Stimulated activated CD8-positive, alpha-beta memory T cell treated with anti-CD3 and anti-CD28 coated beads, Interleukin-12 subunit alpha, Interleukin-12 subunit beta, amount 100 ng/mL, for 4 hours (primary cell): ENCODE measurements at regions not wholly inside any gene's neighbourhood (a gene's known extent, or its start where the extent isn't known, plus 50 kb on each side); places are given as distances from the start of the nearest gene placed in this dataset.

Experiments used
- DNase-seq: peaks from one replicate; pipeline ENCODE4 v3.0.0-alpha.2; 2020; ENCODE audit warnings: low read depth

DNA sequence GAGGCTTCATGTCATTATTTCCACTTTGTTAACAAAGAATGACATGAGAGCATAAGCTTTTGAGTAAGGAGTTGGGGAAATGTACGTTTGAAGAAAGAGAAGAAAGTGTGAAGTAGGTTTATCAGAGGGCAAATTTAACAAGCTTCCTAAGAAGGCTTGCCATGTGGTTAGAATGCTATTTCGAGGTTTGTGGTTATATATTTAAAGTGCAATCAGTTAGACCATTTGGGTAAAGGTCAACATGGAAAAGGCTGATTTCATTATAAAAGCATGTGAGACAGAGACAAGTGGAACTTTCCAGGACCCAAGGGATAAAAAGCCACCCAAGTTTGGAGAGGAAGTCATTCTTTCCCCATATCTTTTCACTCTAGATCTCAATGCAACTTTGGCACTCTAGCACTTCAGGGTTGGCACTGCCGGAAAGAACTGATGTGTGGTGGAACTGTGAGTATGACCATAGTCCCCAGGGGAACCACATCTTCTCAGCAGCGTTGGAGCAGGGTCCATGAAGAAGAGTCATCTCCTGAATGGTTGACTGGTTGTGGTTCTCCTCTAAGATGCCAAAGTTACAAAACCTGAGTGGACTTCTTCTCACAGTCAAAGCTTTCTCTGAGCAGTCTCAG lies 529.9 kb downstream of the MID1IP1 start:
- no peak for DNase-seq

DNA sequence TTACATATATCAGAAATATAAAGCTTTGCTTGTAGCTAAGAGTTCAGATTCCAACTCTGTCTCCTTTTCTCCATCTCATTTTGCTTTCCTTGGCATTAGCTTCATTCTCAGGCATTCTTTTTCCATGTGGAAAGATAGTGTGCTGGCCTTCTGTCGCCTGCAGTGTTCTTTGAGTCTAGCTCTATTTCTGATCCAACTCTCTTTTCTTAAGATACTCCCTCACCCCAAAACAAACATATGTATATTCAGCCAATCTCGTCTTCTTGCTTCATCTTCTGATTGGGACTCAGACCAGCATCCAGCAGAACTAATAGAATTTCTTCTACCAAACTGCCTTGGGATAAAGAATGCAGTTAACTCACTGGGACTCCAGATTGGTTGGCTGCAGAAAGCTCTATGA lies 532.2 kb downstream of the MID1IP1 start:
- DNase-seq = no peak

DNA sequence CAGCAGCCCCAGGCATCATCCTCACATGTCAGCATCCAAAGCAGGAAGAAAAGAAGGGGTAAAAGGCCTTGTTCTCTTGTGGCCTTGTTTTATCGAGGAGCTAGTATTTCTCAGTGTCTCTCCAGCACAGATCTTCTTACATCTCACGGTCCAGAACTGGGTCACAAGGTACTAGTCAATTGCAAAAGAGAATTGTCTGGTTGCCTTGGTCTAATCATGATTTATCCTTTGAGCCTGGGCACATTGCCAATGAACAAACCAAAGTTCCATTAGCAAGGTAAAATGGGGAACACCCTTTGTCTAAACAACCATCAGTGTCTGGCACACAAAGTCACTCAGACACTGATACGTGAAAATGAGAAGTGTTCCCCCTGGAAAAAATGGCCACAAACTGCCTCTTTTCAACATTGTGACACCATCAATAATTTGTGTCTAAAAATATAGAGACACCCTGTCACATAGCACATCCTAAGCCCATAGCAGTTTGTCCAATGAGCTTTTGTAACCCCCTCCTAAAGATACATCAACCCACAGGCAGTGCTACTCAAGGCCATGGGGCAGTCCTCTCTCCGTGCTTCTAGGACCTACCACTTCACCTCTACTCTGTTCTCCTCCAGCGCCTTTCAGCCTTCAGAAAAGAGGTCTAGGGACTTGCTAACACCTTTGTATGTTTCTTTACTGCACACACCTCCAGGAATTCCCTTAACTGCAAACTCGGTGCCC lies 534.4 kb downstream of the MID1IP1 start:
- DNase-seq = no peak

DNA sequence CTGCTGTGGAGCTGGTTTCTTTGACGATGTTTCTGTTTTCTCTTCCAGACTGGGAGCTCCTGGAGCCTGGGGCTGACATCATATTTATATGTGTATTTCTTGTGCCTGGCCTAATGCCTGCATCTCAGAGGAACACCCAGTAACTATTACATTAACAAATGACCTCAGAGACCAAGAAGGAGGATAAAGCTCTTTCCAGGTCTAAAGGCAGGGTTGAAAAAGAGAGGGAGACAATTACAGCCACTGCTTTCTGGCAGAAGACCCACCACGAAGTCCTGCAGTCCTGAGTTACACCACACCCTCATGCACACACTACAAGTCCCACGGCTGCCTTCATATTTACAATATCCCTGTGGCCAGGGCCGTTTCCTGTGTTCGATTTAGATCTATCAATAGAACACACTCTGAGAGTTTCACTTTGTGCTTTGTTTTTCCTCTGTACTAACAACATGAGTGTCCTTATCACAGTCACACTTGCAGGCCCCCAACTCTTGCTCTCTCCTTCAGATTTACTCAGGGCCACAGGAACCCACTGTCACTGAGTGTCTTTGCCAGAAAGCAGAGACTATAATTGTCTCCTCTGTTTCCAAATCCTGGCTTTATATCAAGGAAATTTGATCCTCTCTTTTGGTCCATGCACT lies 535.5 kb downstream of the MID1IP1 start:
- no peak for DNase-seq

DNA sequence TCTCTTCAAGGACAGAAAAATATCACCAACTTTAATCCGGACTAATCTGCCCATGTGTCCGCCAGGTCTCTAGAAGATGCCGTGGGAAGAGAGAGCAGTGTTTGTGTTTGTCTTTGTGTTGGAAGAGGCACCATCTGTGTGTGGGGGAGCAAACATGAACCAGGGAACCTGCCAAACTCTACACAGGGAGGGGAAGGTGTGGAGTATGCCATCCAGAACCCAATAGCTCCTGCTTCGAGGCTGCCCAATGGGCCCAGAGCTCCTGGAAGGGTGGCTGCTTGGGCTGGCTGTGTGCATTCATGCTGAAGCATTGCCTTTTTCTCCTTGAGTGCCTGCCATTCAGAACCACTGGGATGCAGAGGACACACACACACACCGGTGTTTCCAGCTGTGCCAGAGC lies 536.2 kb downstream of the MID1IP1 start:
- no peak for DNase-seq

DNA sequence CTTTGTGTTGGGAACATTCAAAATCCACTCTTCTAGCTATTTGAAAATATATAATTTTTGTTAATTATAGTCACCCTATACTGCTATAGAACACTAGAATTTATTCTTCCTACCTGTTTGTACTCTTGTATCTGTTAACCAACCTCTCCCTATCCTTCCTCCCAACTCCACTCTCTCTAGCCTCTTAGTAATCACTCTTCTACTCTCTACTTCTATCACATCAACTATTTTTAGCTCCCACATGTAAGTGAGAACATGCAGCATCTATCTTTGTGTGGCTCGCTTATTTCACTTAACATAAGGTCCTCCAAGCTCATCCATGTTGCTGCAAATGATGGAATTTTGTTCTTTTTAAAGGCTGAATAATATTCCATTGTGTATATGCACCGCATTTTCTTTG lies 537.3 kb downstream of the MID1IP1 start:
- DNase-seq = no peak

DNA sequence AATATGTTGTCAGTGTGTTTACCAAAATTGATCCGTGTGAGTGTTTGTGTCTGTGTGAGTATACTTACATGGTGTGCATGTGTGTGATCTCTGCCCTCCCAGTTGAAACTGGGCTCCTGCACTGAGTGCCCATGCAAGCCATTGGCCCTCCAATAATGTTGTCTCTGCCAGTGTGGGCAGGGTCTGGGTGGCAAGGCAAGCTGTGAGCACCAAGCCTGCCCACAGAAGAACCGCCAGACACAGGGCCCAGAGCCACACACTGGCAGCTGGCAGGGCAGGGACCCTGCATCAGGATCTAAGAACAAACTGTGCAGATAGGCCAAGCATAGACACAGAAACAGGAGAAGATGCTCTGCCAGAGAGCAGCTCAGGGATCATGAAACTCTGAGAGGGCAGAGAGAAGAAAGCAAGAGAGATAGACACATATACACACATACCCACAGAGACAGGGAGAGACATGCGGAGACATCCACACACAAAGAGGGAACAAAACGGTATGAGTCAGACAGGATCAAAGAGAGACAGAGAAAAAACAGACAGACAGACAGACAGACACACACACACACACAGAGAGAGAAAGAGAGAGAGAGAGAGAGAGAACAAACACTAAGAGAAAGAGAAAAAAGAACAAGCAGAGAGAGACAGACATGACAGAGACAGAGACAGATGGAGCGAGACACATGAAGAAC lies 555.0 kb downstream of the MID1IP1 start:
- DNase-seq = no peak

DNA sequence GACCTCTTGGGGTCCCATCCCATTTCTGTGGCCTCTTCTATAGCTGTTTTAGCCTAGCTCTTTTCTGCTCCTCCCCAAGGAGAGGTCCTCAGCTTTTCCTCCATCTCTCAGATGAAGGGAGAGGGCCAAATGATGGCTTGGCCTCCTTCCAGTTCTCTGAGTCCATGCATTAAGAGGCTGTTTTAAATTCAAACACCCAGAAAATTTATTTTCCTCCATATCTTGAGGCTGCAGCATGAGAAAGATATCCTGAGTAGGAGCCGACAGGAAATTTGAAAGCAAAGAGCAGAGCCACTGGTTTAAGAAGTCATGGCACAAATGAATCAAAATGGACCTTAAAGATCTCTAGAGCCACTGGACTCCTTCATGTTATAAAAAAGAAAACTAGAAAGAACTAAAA lies 558.8 kb downstream of the MID1IP1 start:
- DNase-seq = no peak

DNA sequence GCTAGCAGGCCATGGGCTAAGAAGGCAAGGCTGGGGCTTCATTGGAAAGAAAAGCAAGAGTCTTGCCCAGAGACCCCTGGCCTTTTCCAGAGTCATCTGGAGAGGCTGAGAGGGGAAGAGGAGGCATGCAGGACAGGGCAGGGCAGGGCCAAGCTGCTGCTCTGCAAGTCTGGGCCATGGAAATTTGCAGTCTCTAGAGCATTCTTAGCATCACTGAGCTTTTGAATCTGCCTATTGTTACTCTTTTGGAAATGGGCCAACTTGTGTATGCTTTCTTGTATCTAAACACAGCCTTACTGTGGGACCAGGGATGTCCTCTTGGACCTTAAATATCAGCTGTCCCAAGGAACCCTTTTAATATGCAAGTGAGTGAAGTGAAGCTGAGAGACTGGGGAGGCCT lies 560.5 kb downstream of the MID1IP1 start:
- DNase-seq = no peak

DNA sequence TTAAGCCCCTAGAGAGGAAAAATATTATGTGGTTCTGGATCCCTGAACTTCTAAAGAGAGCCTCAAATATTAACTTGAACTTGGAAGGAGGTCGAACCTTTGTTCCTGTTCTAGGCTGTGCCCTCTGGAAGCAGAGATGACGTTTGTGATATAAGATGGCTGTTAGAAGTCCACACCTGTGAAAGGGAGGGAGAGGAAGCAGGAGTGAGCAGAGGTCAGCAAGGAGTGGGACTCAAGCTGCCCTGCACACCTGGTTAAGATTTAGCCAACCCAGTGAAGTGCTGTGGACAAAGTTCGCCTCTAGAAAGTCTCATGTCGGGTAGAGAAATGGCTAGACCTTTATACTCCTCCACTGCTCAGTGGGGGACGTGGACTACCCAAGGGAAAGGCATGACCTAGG lies 566.2 kb downstream of the MID1IP1 start:
- no peak for DNase-seq

DNA sequence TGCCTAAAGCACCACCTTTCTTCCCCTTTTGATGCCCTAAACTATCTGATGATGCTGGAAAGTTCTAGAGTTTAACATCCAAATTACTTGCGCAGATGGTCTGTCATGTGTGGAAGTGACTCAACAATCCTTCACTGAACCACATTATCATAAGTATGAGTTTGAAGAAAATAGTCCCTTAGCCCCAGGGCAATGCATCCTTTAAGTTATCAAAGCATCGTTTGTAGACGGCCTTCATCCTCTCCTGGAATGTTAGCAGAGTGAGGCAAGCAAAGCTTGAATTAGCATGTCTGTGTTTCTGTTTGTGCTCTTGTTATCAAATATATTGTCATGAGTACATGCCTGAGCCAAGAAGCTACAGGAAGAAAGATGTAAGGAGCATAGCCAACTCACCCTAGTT lies 570.9 kb downstream of the MID1IP1 start:
- DNase-seq = no peak

DNA sequence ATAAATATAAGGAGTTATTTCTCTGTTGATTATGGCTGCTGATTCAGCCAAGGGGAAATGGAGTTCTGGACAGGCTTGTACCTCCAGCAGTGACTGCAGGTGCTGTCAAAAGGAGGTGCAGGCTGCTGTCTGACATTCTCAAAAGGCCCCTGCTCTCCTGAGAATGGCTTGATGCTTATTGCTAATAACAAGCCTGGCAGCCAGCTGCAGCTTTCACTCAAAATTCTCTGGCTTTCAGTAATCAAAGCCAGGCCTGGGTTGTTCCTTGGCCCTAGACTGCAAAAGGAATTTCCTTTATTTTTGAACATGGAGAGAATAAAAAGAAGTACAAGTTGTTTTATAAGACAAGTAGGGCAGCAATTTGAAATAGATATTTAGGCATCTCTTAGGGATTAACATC lies 575.9 kb downstream of the MID1IP1 start:
- no peak for DNase-seq

DNA sequence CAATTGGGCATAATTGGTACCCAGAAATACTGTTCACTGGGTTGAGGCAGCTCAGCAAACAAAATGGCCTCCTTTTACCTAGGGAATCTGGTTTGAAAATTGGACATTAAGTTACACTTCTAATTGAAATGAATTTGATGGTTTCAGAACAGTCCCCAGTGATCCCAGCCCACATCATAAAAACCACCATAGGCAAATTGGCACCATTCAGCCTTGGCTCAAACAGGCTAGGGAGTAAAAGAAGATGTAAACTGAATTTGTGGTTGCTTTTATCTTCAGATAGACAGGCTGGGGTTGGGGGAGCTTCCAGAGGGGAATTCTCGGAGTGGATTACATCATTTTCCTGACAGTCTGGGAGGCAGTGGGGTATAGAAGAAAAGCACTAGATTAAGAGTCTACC lies 576.5 kb downstream of the MID1IP1 start:
- no peak for DNase-seq

DNA sequence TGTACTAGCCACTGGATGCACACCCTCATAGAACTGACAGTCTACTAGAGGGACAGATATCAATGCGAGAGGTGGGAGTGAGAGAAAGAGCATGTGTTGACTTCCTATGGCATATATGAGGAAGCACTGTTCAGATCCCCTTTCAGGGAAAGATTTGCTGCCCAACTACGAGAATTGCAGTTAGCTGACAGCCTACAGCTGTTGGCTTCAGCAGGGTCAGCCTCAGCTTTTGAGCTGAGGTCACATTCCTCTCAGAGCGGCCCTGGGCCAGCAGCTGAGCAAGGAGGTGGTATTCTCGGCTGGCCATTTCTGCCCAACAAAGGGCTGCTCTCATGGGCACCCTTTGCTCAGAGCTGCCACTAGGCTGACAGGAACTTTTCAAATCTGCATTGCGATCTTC lies 580.2 kb downstream of the MID1IP1 start:
- no peak for DNase-seq

DNA sequence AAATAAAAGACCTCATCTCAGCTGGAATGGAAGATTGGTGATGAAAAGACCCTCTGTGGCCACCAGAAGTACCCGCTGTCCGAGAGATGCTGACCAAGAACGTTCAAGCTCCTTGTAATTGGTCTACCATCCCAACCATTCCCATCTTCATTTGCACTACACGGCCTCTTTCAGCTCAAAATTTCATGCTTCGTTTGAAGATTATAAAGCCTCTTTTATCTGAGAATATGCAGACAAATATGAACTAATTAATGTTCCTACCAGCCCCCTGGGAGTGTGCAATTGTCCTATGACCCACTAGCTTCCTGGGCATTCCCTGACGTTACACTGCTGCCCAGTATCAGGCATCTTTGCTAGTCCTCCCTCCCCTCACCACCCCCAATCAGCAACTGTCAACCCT lies 583.7 kb downstream of the MID1IP1 start:
- no peak for DNase-seq

DNA sequence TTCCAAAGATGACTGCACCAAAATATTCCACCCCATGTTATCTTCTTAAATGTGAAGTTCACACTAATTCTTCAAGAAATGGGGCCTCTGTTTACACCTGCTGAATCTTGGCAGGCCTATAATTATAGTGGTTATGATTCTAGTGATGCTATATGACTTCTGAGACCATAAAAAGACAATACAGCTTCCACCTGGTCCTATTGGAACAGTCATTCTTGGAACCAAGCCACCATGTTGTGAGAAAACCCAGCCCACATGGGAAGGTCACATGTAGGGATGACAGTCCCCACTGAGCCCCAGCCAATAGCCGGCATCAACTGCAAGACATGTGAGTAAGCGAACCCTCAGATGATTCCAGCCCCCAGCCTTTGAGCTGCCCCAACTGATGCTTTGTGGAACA lies 587.5 kb downstream of the MID1IP1 start:
- no peak for DNase-seq

DNA sequence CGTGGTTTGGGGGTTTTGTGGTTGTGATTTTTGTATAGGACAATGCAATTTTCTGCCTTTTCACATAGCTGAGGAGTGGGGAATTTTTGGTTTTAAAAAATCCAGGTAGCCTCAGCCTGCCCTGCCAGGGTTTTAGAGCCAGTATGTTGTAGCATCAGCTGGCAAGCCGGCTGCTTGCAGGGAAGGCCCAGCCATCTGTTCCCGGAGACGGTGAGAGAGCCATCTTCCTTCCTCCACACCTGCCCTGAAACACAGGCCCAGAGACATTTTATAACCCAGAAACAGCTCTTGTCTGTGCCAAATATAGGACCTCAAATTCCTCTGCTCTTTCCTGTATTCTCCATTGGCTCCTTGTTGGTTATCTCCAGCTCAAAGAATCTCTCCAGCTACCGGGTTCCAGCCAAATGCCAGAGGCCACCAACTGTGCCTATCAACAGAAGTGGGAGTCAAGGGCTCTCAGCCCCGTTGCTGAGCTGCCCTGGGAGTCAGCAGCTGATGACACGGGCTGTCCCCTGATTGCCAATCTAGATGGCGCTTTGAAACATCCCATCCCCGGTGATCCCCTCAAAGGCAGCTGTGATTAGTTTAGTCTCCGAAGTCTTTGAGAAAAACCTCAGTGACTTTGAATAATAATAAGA lies 595.2 kb downstream of the MID1IP1 start:
- no peak for DNase-seq

DNA sequence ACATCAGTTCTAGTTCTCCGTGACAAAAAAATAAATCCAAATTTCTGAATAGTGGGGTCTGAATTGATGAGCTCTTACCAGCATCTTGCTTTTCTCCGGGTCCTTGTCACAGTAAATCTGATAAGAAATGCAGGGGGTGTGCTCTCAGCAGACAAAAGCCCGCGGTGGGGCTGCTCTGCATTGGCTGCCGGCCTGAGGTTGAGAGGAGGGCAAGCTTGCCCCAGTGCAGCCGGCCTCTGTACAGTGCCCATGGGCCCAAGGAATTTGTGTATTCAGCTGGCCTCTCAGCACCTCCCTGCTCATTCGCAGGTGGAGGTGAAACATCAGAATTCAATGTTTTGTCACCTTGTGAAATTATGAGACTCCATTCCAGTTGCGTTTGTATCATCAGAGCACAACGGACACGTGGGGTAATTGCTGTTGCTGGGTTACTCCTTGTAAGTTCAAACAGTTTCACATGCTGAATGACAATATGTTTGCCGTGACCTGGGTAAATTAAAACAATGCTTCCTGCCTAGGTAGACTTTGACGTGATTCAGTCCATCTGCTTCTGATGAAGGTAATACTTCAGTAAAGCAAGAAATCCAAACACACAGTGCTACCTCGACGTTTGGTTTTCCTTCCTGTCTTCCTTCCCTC lies 596.4 kb downstream of the MID1IP1 start:
- DNase-seq = no peak

DNA sequence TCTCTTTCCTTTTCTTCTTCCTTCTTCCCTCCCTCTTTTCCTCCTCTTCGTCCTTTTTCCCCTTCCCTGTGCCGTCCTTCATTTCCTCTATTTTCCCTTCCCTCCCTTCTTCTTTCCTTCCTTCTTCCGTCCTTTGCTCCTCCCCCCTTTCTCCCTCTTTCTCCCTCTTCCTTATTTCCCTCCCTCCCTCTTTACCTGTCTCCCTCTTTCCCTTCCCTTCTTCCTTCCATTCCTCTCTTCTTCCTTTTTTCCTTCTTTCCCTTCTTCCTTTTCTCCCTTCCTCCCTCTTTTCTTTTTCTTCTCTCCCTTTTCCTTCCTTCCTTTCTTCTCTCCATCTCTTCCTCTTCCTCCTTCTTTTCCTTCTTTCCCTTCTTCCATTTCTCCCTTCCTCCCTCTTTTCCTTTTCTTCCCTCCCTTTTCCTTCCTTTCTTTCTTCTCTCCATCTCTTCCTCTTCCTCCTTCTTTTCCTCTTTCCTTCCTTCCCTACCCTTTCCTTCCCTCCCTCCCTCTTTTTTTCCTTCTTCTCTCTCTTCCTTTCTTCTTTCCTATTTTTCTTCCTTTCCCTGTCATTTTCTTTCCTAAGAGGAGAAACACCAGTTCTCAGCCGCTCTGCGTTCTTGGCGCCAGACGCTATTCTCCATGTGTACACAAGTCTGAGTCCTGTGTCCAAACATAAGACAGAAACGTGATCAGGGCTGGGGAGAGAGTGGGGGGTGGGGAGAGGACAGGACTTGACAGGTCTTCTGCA lies 597.1 kb downstream of the MID1IP1 start:
- DNase-seq = no peak

DNA sequence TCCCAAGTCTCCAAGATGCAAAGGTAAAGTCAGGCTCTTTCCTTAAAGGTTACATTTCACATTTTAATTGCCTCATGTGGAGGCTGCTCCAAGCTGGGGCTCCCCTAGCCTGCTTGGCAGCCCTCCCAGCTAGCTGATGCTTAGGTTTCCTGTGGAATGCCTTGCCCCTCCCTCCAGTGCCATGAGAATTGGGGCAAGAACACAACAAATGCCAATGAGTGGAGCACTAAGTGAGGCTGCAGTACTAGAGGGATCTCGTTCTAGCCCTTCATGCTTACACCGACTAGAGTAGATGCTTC lies 597.7 kb downstream of the MID1IP1 start:
- no peak for DNase-seq

DNA sequence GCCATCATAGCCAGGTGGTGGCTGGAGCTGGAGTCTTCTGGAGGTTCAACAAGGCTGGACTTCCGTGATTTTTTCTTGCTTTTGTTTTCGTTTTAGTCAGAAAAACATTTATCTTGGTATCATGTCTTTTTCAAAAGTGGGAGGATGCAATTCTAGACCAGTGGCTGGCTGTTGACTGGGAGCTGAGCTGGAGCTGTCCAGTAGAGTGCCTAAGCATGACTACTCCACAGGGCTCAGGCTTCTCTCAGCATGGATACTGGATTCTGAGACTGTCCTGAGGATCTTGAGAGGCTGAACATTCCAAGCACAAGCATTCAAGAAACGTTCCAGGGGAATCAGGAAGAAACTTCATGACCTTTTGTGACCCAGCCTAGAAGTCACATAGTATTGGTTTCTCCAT lies 598.1 kb downstream of the MID1IP1 start:
- no peak for DNase-seq
